Ectodermal cell (in vitro differentiated cells): ENCODE measurements at regions not wholly inside any gene's neighbourhood (a gene's known extent, or its start where the extent isn't known, plus 50 kb on each side); places are given as distances from the start of the nearest gene placed in this dataset.

Experiments used
- H3K27ac ChIP-seq: 2 replicates; pipeline ENCODE4 v1.7.0; 2013; ENCODE audit warnings: mild to moderate bottlenecking, low read depth, low read length; ENCODE audit not compliant: insufficient read depth, poor library complexity, severe bottlenecking
- H3K27me3 ChIP-seq: 2 replicates; pipeline ENCODE4 v1.7.0; 2013; ENCODE audit warnings: mild to moderate bottlenecking, low read length; ENCODE audit not compliant: insufficient read depth, control insufficient read depth, poor library complexity, severe bottlenecking
- H3K36me3 ChIP-seq: one replicate; pipeline ENCODE4 v1.7.0; 2013; ENCODE audit warnings: low read length; ENCODE audit not compliant: control insufficient read depth, insufficient read depth
- H3K4me1 ChIP-seq: one replicate; pipeline ENCODE4 v1.7.0; 2013; ENCODE audit warnings: low read length; ENCODE audit not compliant: control insufficient read depth, insufficient read depth
- H3K4me3 ChIP-seq: 2 replicates; pipeline ENCODE4 v1.7.0; 2013; ENCODE audit warnings: low read depth, low read length, control low read depth; ENCODE audit not compliant: insufficient read depth
- H3K9me3 ChIP-seq: 2 replicates; pipeline ENCODE4 v1.7.0; 2013; ENCODE audit warnings: mild to moderate bottlenecking, low read length, moderate library complexity; ENCODE audit not compliant: control insufficient read depth
- WGBS, 2 experiments: methylation state at CpG; one replicate each; pipeline ENCODE4 v1.1.7; 2013; ENCODE audit warnings: missing lambda C conversion rate in 2 of 2; 5-methylcytosine and 5-hydroxymethylcytosine counted together

DNA sequence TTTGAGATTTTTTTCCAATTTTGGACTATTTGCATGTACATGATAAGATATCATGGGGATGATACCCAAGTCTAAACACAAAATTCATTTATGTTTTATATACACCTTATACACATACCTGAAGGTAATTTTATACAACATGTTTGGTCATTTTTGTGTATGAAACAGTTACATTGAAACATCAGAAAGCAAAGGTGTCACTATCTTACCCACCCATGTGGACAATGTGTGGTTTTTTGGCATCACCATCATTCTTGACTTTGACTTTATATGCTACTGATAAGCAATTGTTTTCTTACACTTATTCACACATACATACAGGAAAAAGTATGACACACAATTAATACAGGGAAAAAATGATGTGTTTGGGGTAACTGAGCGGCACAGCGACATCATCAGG lies 51.0 kb upstream of the ACVR1 start:
- H3K9me3 ChIP-seq = no peaks in the 10 kb centered on the region
- peaks cover 71% of the 10 kb centered on the region for H3K27me3 ChIP-seq
- peaks cover 4% of the 10 kb centered on the region for H3K4me1 ChIP-seq
- H3K27ac ChIP-seq = no peak overlapping the region
- no peaks in the 10 kb centered on the region for H3K36me3 ChIP-seq
- 90% methylated on average over 2 of the region's 2 CpGs; no CpG with 5 or more reads in 1 of the 2 experiments for WGBS, 2 experiments
- H3K4me3 ChIP-seq = no peak overlapping the region
